ENCODE measurements at regions not wholly inside any gene's neighbourhood (a gene's known extent, or its start where the extent isn't known, plus 50 kb on each side); places are given as distances from the start of the nearest gene placed in this dataset.
"Not testable (repeated sequence)": the region's sequence is repeated elsewhere in the genome, so short reads cannot be mapped to it uniquely, and the experiment has no call there.

DNA sequence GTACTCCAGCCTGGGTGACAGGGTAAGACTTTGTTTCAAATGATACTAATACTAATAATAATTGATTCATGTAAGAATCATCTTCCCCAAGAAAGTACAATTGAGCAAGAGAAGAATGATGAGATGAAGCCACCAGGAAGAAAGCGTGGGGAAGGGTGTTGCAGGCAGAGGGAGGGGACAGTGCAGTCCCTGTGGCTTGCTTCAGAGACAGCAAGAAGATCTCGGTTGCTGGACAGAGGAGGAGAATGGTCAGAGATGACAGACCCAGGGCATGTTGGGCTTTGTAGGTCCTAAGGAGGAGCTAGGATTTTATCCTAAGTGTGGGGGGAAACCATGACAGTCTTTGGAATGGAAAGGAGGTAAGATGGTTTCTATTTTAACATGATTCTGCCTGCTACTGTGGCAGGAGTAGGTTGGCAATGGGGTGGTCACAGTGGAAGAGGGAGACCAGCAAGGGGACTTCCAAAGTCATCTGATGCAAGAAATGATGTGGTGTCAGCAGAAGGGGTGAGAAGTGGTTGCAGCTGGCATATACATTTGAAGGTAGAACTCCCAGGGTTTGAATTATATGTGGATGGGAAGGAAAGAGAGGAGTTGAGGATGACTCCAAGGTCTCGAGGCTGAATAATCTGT is 293.4 kb downstream of the NPIPA7 start:
- H3K27ac ChIP-seq; H3K4me3 ChIP-seq; H3K4me1 ChIP-seq (replicated peaks in 1 of 2); in situ Hi-C loops (cut with MboI; ENCODE audit: low pct_unique_long_range_greater_than_20kb in 2 of 9, low sequenced_read_pairs in 9 of 9, unreplicated experiment in 9 of 9); ATAC-seq (replicated peaks in 6 of 8): not testable (repeated sequence)
- WGBS, 10 experiments: no CpG with 5 or more reads among the region's 3 CpGs

DNA sequence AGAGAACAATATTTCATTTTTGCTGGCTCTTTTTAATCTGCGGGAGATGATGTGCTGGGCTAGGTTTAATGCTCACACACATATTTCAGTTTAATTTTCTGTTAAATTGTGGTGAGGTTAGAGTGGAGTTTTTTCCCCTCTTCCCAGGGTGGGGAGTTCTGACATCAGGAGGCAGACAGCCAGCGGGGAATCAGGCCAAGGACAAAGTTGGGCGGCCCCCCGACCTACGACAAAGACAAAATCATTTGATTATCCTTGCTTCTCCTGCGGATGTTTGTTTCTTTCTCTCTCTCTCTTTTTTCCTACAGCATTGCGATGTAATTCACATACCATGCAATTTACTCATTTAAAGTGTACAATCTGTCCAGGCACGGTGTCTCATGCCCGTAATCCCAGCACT is 295.9 kb downstream of the NPIPA7 start:
- in situ Hi-C loops (cut with MboI; ENCODE audit: low pct_unique_long_range_greater_than_20kb in 2 of 9, low sequenced_read_pairs in 9 of 9, unreplicated experiment in 9 of 9): not testable (repeated sequence)
- no CpG with 5 or more reads among the region's 9 CpGs for WGBS, 10 experiments

GRCh38 chr16:16721849-16722248 is 342.9 kb downstream of the NPIPA7 start:
- in situ Hi-C loops (cut with MboI; ENCODE audit: low pct_unique_long_range_greater_than_20kb in 2 of 9, low sequenced_read_pairs in 9 of 9, unreplicated experiment in 9 of 9); ATAC-seq (replicated peaks in 6 of 8); H3K27ac ChIP-seq: not testable (repeated sequence)

More for the DNA sequence above, 295.9 kb downstream of the NPIPA7 start:
- ATAC-seq (replicated peaks in 6 of 8); H3K4me1 ChIP-seq (replicated peaks in 1 of 2); H3K27ac ChIP-seq; H3K4me3 ChIP-seq: not testable (repeated sequence)

GRCh38 chr16:16722666-16723065 is 343.7 kb downstream of the NPIPA7 start:
- ATAC-seq (replicated peaks in 6 of 8); H3K4me3 ChIP-seq; H3K27ac ChIP-seq; H3K4me1 ChIP-seq (replicated peaks in 1 of 2); in situ Hi-C loops (cut with MboI; ENCODE audit: low pct_unique_long_range_greater_than_20kb in 2 of 9, low sequenced_read_pairs in 9 of 9, unreplicated experiment in 9 of 9): not testable (repeated sequence)
- no CpG with 5 or more reads among the region's 4 CpGs for WGBS, 10 experiments

More at GRCh38 chr16:16721849-16722248, 342.9 kb downstream of the NPIPA7 start:
- not testable (repeated sequence) for H3K4me1 ChIP-seq (replicated peaks in 1 of 2); H3K4me3 ChIP-seq
- WGBS, 10 experiments: no CpG with 5 or more reads among the region's 4 CpGs

DNA sequence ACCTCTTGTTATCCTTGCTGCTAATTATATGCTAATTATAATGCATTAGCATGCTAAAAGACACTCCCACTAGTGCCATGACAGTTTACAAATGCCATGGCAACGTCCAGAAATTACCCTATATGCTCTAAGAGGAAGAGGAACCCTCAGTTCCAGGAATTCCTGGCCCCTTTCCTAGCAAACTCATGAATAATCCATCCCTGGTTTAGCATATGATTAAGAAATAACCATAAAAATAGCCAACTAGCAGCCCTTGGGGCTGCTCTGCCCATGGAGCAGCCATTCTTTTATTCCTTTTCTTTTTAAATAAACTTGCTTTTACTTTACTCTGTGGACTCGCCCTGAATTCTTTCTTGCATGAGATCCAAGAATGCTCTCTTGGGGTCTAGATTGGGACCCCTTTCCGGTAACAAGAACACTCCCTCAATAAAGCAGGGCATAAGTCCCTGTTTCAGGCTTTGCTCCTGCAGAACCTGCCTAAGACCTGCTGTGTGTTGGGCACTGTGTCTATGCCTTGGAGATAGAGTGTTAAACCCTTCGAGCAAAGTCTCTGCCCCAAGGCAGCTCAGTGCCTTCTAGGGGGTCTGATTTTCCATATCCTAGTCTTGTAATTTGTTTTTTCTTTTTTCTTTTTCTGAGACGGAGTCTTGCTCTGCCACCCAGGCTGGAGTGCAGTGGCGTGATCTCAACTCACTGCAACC is 345.0 kb downstream of the NPIPA7 start:
- ATAC-seq (replicated peaks in 6 of 8): peak in 7 of 8 experiments; percentile 11 to 96 (median 53)
- H3K27ac ChIP-seq; H3K4me1 ChIP-seq (replicated peaks in 1 of 2); in situ Hi-C loops (cut with MboI; ENCODE audit: low pct_unique_long_range_greater_than_20kb in 2 of 9, low sequenced_read_pairs in 9 of 9, unreplicated experiment in 9 of 9); H3K4me3 ChIP-seq: not testable (repeated sequence)
- WGBS, 10 experiments: no CpG with 5 or more reads among the region's 6 CpGs

DNA sequence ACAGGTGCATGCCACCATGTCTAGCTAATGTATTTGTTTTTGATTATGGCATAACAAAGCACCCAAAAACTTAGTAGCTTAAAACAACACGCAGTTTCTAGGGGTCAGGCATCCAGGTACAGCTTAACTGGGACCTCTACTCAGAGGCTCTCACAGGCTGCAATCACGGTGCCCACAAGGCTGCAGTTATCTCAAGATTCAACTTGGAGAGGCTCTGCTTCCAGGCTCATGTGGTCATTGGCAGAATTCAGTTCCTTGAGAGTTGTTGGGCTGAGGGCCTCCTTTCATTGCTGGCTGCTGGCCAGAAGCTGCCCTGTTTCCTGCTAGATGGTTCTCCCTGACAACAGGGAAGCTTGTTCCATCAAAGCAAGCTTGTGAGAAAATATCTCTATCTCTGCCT is 348.1 kb downstream of the NPIPA7 start:
- in situ Hi-C loops (cut with MboI; ENCODE audit: low pct_unique_long_range_greater_than_20kb in 2 of 9, low sequenced_read_pairs in 9 of 9, unreplicated experiment in 9 of 9); ATAC-seq (replicated peaks in 6 of 8); H3K4me3 ChIP-seq; H3K4me1 ChIP-seq (replicated peaks in 1 of 2); H3K27ac ChIP-seq: not testable (repeated sequence)
- no CpG with 5 or more reads among the region's 2 CpGs for WGBS, 10 experiments

DNA sequence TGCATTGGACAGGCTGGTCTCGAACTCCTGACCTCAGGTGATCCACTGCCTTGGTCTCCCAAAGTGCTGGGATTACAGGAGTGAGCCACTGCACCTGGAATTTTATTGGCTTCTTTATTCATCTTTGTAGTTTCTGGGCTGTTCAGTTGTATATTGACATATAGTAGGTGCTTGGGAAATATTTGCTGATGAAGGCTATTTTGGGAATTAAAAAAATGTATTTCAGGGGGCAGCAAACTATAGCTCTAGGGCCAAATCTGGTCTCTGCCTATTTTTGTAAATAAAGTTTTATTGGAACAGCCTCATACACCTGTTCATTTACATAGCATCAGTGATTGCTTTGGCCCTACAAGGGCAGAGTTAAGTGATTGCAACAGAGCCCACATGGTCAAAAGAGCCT is 363.6 kb downstream of the NPIPA7 start:
- ATAC-seq (replicated peaks in 6 of 8); in situ Hi-C loops (cut with MboI; ENCODE audit: low pct_unique_long_range_greater_than_20kb in 2 of 9, low sequenced_read_pairs in 9 of 9, unreplicated experiment in 9 of 9); H3K4me3 ChIP-seq; H3K27ac ChIP-seq; H3K4me1 ChIP-seq (replicated peaks in 1 of 2): not testable (repeated sequence)
- no CpG with 5 or more reads among the region's 1 CpG for WGBS, 10 experiments

GRCh38 chr16:16754992-16755667 is 376.2 kb downstream of the NPIPA7 start:
- H3K27ac ChIP-seq; H3K4me1 ChIP-seq (replicated peaks in 1 of 2); in situ Hi-C loops (cut with MboI; ENCODE audit: low pct_unique_long_range_greater_than_20kb in 2 of 9, low sequenced_read_pairs in 9 of 9, unreplicated experiment in 9 of 9); ATAC-seq (replicated peaks in 6 of 8); H3K4me3 ChIP-seq: not testable (repeated sequence)
- no CpG with 5 or more reads among the region's 5 CpGs for WGBS, 10 experiments

GRCh38 chr16:16763449-16763848 is 384.5 kb downstream of the NPIPA7 start:
- Histone ChIP-seq H3K4me3 (no peak overlapping the region), H3K27ac (no peak overlapping the region), H3K4me1 (replicated peaks in 1 of 2) (no peaks in the 10 kb centered on the region)
- in situ Hi-C loops (cut with MboI; ENCODE audit: low pct_unique_long_range_greater_than_20kb in 2 of 9, low sequenced_read_pairs in 9 of 9, unreplicated experiment in 9 of 9): no loop called here
- no peak for ATAC-seq (replicated peaks in 6 of 8)
- WGBS, 10 experiments: 0 to 100% (median 76%) methylated on average over 1 to 4 of the region's 4 CpGs

GRCh38 chr16:16770717-16771116 is 391.8 kb downstream of the NPIPA7 start:
- H3K4me3 ChIP-seq; in situ Hi-C loops (cut with MboI; ENCODE audit: low pct_unique_long_range_greater_than_20kb in 2 of 9, low sequenced_read_pairs in 9 of 9, unreplicated experiment in 9 of 9); H3K4me1 ChIP-seq (replicated peaks in 1 of 2); ATAC-seq (replicated peaks in 6 of 8); H3K27ac ChIP-seq: not testable (repeated sequence)
- WGBS, 10 experiments: no CpG with 5 or more reads among the region's 1 CpG

GRCh38 chr16:16774389-16774788 is 395.4 kb downstream of the NPIPA7 start:
- ATAC-seq (replicated peaks in 6 of 8): no peak
- in situ Hi-C loops (cut with MboI; ENCODE audit: low pct_unique_long_range_greater_than_20kb in 2 of 9, low sequenced_read_pairs in 9 of 9, unreplicated experiment in 9 of 9): no loop called here
- H3K4me1 ChIP-seq (replicated peaks in 1 of 2): no peaks in the 10 kb centered on the region
- H3K4me3 ChIP-seq: no peak overlapping the region
- no peak overlapping the region for H3K27ac ChIP-seq
- WGBS, 10 experiments: 20 to 80% (median 43%) methylated on average over 1 to 5 of the region's 5 CpGs; no CpG with 5 or more reads in 2 of the 10 experiments

- in situ Hi-C loops (cut with MboI; ENCODE audit: low pct_unique_long_range_greater_than_20kb in 2 of 9, low sequenced_read_pairs in 9 of 9, unreplicated experiment in 9 of 9): no loop called here
- 0 to 100% (median 92%) methylated on average over 1 of the region's 1 CpG; no CpG with 5 or more reads in 6 of the 10 experiments for WGBS, 10 experiments
- Histone ChIP-seq H3K27ac (no peak overlapping the region), H3K4me1 (replicated peaks in 1 of 2) (no peaks in the 10 kb centered on the region), H3K4me3 (no peak overlapping the region)
- no peak for ATAC-seq (replicated peaks in 6 of 8)
Measured at GRCh38 chr16:16778332-16778731, 399.4 kb downstream of the NPIPA7 start.

DNA sequence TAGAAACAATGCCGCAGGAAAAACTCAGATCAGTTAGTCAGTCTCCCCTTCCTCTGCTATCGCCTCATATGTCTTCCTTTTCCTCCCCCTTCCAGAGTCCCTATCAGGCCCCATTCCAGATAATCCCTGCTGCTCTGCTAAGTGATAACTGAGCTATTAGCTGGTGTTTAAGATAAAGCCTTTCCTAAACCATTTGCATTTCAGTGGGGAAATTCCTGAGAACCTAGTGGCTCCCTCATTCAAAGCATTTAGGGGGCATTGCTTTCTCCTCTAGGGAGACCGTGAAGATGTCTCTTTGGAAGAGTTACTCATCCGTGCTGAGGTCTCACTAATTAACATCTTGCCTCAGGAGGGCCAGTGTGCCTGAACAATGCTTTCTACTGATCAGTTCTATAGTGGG is 401.6 kb downstream of the NPIPA7 start:
- Histone ChIP-seq H3K4me1 (replicated peaks in 1 of 2) (no peaks in the 10 kb centered on the region), H3K4me3 (no peak overlapping the region), H3K27ac (no peak overlapping the region)
- WGBS, 10 experiments: 0 to 40% (median 15%) methylated on average over 1 to 2 of the region's 4 CpGs; no CpG with 5 or more reads in 4 of the 10 experiments
- in situ Hi-C loops (cut with MboI; ENCODE audit: low pct_unique_long_range_greater_than_20kb in 2 of 9, low sequenced_read_pairs in 9 of 9, unreplicated experiment in 9 of 9): no loop called here
- no peak for ATAC-seq (replicated peaks in 6 of 8)

All from motor neuron (in vitro differentiated cells).